GM12864 (cell line): ENCODE measurements at regions not wholly inside any gene's neighbourhood (a gene's known extent, or its start where the extent isn't known, plus 50 kb on each side); places are given as distances from the start of the nearest gene placed in this dataset.

ENCODE experiments used
- DNase-seq: peaks from one replicate; pipeline ENCODE4 v3.0.0-alpha.2; 2011; ENCODE audit warnings: low read depth
- H3K4me3 ChIP-seq: 2 replicates; pipeline ENCODE4 v1.5.1; 2011; ENCODE audit warnings: mild to moderate bottlenecking, low read depth, low read length, control low read depth
- CTCF ChIP-seq: IDR thresholded peaks from 2 replicates; pipeline ENCODE4 v1.5.1; 2011; ENCODE audit warnings: low read depth, mild to moderate bottlenecking, moderate library complexity, low read length, control low read depth, inconsistent platforms; ENCODE audit errors: missing control alignments

- H3K4me3 ChIP-seq: no peak overlapping the region
- DNase-seq: no peak
Measured at GRCh38 chr16:65771707-65772106, 594.8 kb upstream of the CDH5 start.

GRCh38 chr16:65770752-65771151 lies 595.7 kb upstream of the CDH5 start:
- no peak for TF ChIP-seq CTCF
- H3K4me3 ChIP-seq: no peak overlapping the region
- DNase-seq: no peak

More at GRCh38 chr16:65771707-65772106, 594.8 kb upstream of the CDH5 start:
- no peak for TF ChIP-seq CTCF

- TF ChIP-seq CTCF: no peak
- DNase-seq: no peak
- no peak overlapping the region for H3K4me3 ChIP-seq
Measured at GRCh38 chr16:65769776-65770438, 596.6 kb upstream of the CDH5 start.

GRCh38 chr16:65769055-65769465 lies 597.4 kb upstream of the CDH5 start:
- no peak for DNase-seq
- no peak for TF ChIP-seq CTCF
- no peak overlapping the region for H3K4me3 ChIP-seq

GRCh38 chr16:65767125-65767524 lies 599.4 kb upstream of the CDH5 start:
- no peak overlapping the region for H3K4me3 ChIP-seq
- no peak for TF ChIP-seq CTCF
- no peak for DNase-seq

GRCh38 chr16:65763640-65764305 lies 602.7 kb upstream of the CDH5 start:
- DNase-seq: no peak
- TF ChIP-seq CTCF: no peak

GRCh38 chr16:65760874-65761273 lies 605.6 kb upstream of the CDH5 start:
- no peak for DNase-seq
- no peak overlapping the region for H3K4me3 ChIP-seq
- TF ChIP-seq CTCF: no peak

More at GRCh38 chr16:65763640-65764305, 602.7 kb upstream of the CDH5 start:
- H3K4me3 ChIP-seq: no peak overlapping the region
